Fibroblast of villous mesenchyme (primary cell): ENCODE measurements at regions not wholly inside any gene's neighbourhood (a gene's known extent, or its start where the extent isn't known, plus 50 kb on each side); places are given as distances from the start of the nearest gene placed in this dataset.
"Not testable (repeated sequence)": the region's sequence is repeated elsewhere in the genome, so short reads cannot be mapped to it uniquely, and the experiment has no call there.

ENCODE experiments used
- DNase-seq: peaks from one replicate; pipeline ENCODE4 v3.0.0-alpha.2; 2010; ENCODE audit warnings: low read depth
- H3K4me3 ChIP-seq: 2 replicates; pipeline ENCODE4 v1.5.1; 2011; ENCODE audit warnings: low read depth, mild to moderate bottlenecking, low read length
- CTCF ChIP-seq: IDR thresholded peaks from 2 replicates; pipeline ENCODE4 v1.5.1; 2012; ENCODE audit warnings: low read depth, mild to moderate bottlenecking, low read length; ENCODE audit not compliant: insufficient read depth

GRCh38 chr1:65538664-65539063 lies 118.2 kb downstream of the LEPR start:
- H3K4me3 ChIP-seq: no peak overlapping the region
- no peak for DNase-seq
- TF ChIP-seq CTCF: no peak

GRCh38 chr1:65539266-65540131 lies 119.0 kb downstream of the LEPR start:
- no peak for TF ChIP-seq CTCF
- no peak for DNase-seq
- H3K4me3 ChIP-seq: no peak overlapping the region

GRCh38 chr1:65541161-65541560 lies 120.7 kb downstream of the LEPR start:
- no peak for TF ChIP-seq CTCF
- no peak for DNase-seq
- H3K4me3 ChIP-seq: no peak overlapping the region

GRCh38 chr1:65541865-65542264 lies 121.4 kb downstream of the LEPR start:
- DNase-seq: no peak
- H3K4me3 ChIP-seq: no peak overlapping the region
- TF ChIP-seq CTCF: no peak

GRCh38 chr1:65542592-65542991 lies 122.1 kb downstream of the LEPR start:
- not testable (repeated sequence) for H3K4me3 ChIP-seq

GRCh38 chr1:65550306-65551010 lies 130.0 kb downstream of the LEPR start:
- not testable (repeated sequence) for DNase-seq, H3K4me3 ChIP-seq

More at GRCh38 chr1:65542592-65542991, 122.1 kb downstream of the LEPR start:
- DNase-seq: not testable (repeated sequence)

GRCh38 chr1:65552484-65552883 lies 132.0 kb downstream of the LEPR start:
- not testable (repeated sequence) for H3K4me3 ChIP-seq, DNase-seq

- DNase-seq, H3K4me3 ChIP-seq: not testable (repeated sequence)
These were observed 133.8 kb downstream of the LEPR start for GRCh38 chr1:65554086-65554764.
